Retina (tissue), 1 donor: ENCODE measurements at regions not wholly inside any gene's neighbourhood (a gene's known extent, or its start where the extent isn't known, plus 50 kb on each side); places are given as distances from the start of the nearest gene placed in this dataset.

Experiments used
- DNase-seq: peaks from one replicate; pipeline ENCODE4 v3.0.0-alpha.2; 2016

GRCh38 chr12:85352016-85352415, 72.0 kb downstream of the ALX1 start:
- no peak for DNase-seq

- no peak for DNase-seq
Observed at GRCh38 chr12:85356596-85357385, 76.8 kb downstream of the ALX1 start.

- DNase-seq = no peak
Observed at GRCh38 chr12:85357609-85358008, 77.6 kb downstream of the ALX1 start.

- no peak for DNase-seq
Observed at GRCh38 chr12:85358715-85359114, 78.7 kb downstream of the ALX1 start.

- DNase-seq = no peak
Observed at GRCh38 chr12:85363382-85364190, 83.6 kb downstream of the ALX1 start.

GRCh38 chr12:85367936-85368335, 87.9 kb downstream of the ALX1 start:
- no peak for DNase-seq

GRCh38 chr12:85369365-85370154, 89.5 kb downstream of the ALX1 start:
- no peak for DNase-seq

GRCh38 chr12:85373045-85373444, 93.0 kb downstream of the ALX1 start:
- no peak for DNase-seq

GRCh38 chr12:85374981-85375380, 95.0 kb downstream of the ALX1 start:
- DNase-seq = no peak

- no peak for DNase-seq
Observed at GRCh38 chr12:85385406-85385805, 105.4 kb downstream of the ALX1 start.

- no peak for DNase-seq
Observed at GRCh38 chr12:85390266-85390665, 110.2 kb downstream of the ALX1 start.

GRCh38 chr12:85392508-85392907, 112.5 kb downstream of the ALX1 start:
- DNase-seq = no peak

GRCh38 chr12:85393606-85394005, 113.6 kb downstream of the ALX1 start:
- no peak for DNase-seq

GRCh38 chr12:85394065-85394464, 114.0 kb downstream of the ALX1 start:
- no peak for DNase-seq

- DNase-seq = no peak
Observed at GRCh38 chr12:85394809-85395208, 114.8 kb downstream of the ALX1 start.

GRCh38 chr12:85405262-85405661, 125.2 kb downstream of the ALX1 start:
- no peak for DNase-seq

- no peak for DNase-seq
Observed at GRCh38 chr12:85405781-85406522, 125.9 kb downstream of the ALX1 start.

GRCh38 chr12:85413266-85413665, 133.2 kb downstream of the ALX1 start:
- DNase-seq = no peak

- no peak for DNase-seq
Observed at GRCh38 chr12:85422762-85423161, 142.7 kb downstream of the ALX1 start.

- no peak for DNase-seq
Observed at GRCh38 chr12:85423947-85424346, 143.9 kb downstream of the ALX1 start.

GRCh38 chr12:85424581-85425348, 144.7 kb downstream of the ALX1 start:
- DNase-seq = no peak

GRCh38 chr12:85425349-85425612, 145.3 kb downstream of the ALX1 start:
- no peak for DNase-seq
